ENCODE measurements at regions not wholly inside any gene's neighbourhood (a gene's known extent, or its start where the extent isn't known, plus 50 kb on each side); places are given as distances from the start of the nearest gene placed in this dataset.

GRCh38 chr21:19268686-19269085 lies 865.1 kb upstream of the TMPRSS15 start:
- H3K9me3 ChIP-seq (ENCODE audit: insufficient read depth, low read depth, low read length): no peaks in the 10 kb centered on the region
- no peak overlapping the region for H2BK5ac ChIP-seq (ENCODE audit: low read depth, low read length, poor library complexity)
- H3K4me2 ChIP-seq (ENCODE audit: low read length): no peak overlapping the region
- H2BK120ac ChIP-seq (ENCODE audit: insufficient read depth, low read length, poor library complexity): no peak overlapping the region
- no peak for DNase-seq
- no peak overlapping the region for H4K8ac ChIP-seq (ENCODE audit: low read depth, low read length)
- no peak overlapping the region for H3K9ac ChIP-seq (ENCODE audit: low read length)
- no peaks in the 10 kb centered on the region for H3K27me3 ChIP-seq (ENCODE audit: insufficient read depth, low read length)
- no peaks in the 10 kb centered on the region for H3K4me1 ChIP-seq (ENCODE audit: control insufficient read depth in 1 of 2, insufficient read depth in 2 of 2, low read length in 2 of 2)
- H3K79me1 ChIP-seq (ENCODE audit: low read length): no peaks in the 10 kb centered on the region
- no peak overlapping the region for H3K4ac ChIP-seq (ENCODE audit: low read depth, low read length)
- no peak overlapping the region for H3K4me3 ChIP-seq (ENCODE audit: low read depth, low read length)
- no peaks in the 10 kb centered on the region for H3K36me3 ChIP-seq (ENCODE audit: control insufficient read depth in 1 of 2, insufficient read depth in 2 of 2, low read length in 2 of 2)
- H2AK5ac ChIP-seq (ENCODE audit: low read length): no peak overlapping the region
- H3K23ac ChIP-seq (ENCODE audit: low read length): no peak overlapping the region
- no peak overlapping the region for H4K12ac ChIP-seq (ENCODE audit: low read depth, low read length)
- H3K18ac ChIP-seq (ENCODE audit: low read length): no peak overlapping the region
- no peak overlapping the region for H2AFZ ChIP-seq (ENCODE audit: insufficient read depth, low read length, poor library complexity)
- no peaks in the 10 kb centered on the region for H3K79me2 ChIP-seq (ENCODE audit: control insufficient read depth, insufficient read depth, low read length, poor library complexity)
- H4K91ac ChIP-seq (ENCODE audit: low read depth, low read length): no peak overlapping the region
- no peak overlapping the region for H3K14ac ChIP-seq (ENCODE audit: low read length)
- no CpG with 5 or more reads among the region's 3 CpGs for WGBS (ENCODE audit: extremely low coverage, insufficient coverage, insufficient read length)
- H3K27ac ChIP-seq (ENCODE audit: low read depth, low read length): no peak overlapping the region
- no peak overlapping the region for H2BK12ac ChIP-seq (ENCODE audit: low read length)

- Histone ChIP-seq H3K79me2 (ENCODE audit: control insufficient read depth, insufficient read depth, low read length, poor library complexity) (no peaks in the 10 kb centered on the region), H3K9me3 (ENCODE audit: insufficient read depth, low read depth, low read length) (no peaks in the 10 kb centered on the region), H3K4me1 (ENCODE audit: control insufficient read depth in 1 of 2, insufficient read depth in 2 of 2, low read length in 2 of 2) (no peaks in the 10 kb centered on the region), H3K36me3 (ENCODE audit: control insufficient read depth in 1 of 2, insufficient read depth in 2 of 2, low read length in 2 of 2) (no peaks in the 10 kb centered on the region), H3K27me3 (ENCODE audit: insufficient read depth, low read length) (no peaks in the 10 kb centered on the region), H4K91ac (ENCODE audit: low read depth, low read length) (no peak overlapping the region), H3K18ac (ENCODE audit: low read length) (no peak overlapping the region), H3K27ac (ENCODE audit: low read depth, low read length) (no peak overlapping the region), H2BK5ac (ENCODE audit: low read depth, low read length, poor library complexity) (no peak overlapping the region), H3K79me1 (ENCODE audit: low read length) (no peaks in the 10 kb centered on the region), H3K4ac (ENCODE audit: low read depth, low read length) (no peak overlapping the region), H2AFZ (ENCODE audit: insufficient read depth, low read length, poor library complexity) (no peak overlapping the region), H4K8ac (ENCODE audit: low read depth, low read length) (no peak overlapping the region), H3K23ac (ENCODE audit: low read length) (no peak overlapping the region), H4K12ac (ENCODE audit: low read depth, low read length) (no peak overlapping the region), H3K9ac (ENCODE audit: low read length) (no peak overlapping the region), H2AK5ac (ENCODE audit: low read length) (no peak overlapping the region), H3K14ac (ENCODE audit: low read length) (no peak overlapping the region), H3K4me2 (ENCODE audit: low read length) (no peak overlapping the region), H2BK120ac (ENCODE audit: insufficient read depth, low read length, poor library complexity) (no peak overlapping the region), H2BK12ac (ENCODE audit: low read length) (no peak overlapping the region), H3K4me3 (ENCODE audit: low read depth, low read length) (no peak overlapping the region)
- WGBS (ENCODE audit: extremely low coverage, insufficient coverage, insufficient read length): no CpG with 5 or more reads among the region's 2 CpGs
- no peak for DNase-seq
Measured at GRCh38 chr21:19275065-19275464, 871.5 kb upstream of the TMPRSS15 start.

- no peaks in the 10 kb centered on the region for H3K36me3 ChIP-seq (ENCODE audit: control insufficient read depth in 1 of 2, insufficient read depth in 2 of 2, low read length in 2 of 2)
Measured at GRCh38 chr21:19276665-19277064, 873.1 kb upstream of the TMPRSS15 start.

GRCh38 chr21:19286876-19287275 lies 883.3 kb upstream of the TMPRSS15 start:
- WGBS (ENCODE audit: extremely low coverage, insufficient coverage, insufficient read length): no CpG with 5 or more reads among the region's 2 CpGs

More at GRCh38 chr21:19276665-19277064, 873.1 kb upstream of the TMPRSS15 start:
- Histone ChIP-seq H3K27ac (ENCODE audit: low read depth, low read length) (no peak overlapping the region), H3K79me1 (ENCODE audit: low read length) (no peaks in the 10 kb centered on the region), H2BK120ac (ENCODE audit: insufficient read depth, low read length, poor library complexity) (no peak overlapping the region), H3K27me3 (ENCODE audit: insufficient read depth, low read length) (no peaks in the 10 kb centered on the region), H3K79me2 (ENCODE audit: control insufficient read depth, insufficient read depth, low read length, poor library complexity) (no peaks in the 10 kb centered on the region), H3K4ac (ENCODE audit: low read depth, low read length) (no peak overlapping the region), H4K12ac (ENCODE audit: low read depth, low read length) (no peak overlapping the region), H3K4me1 (ENCODE audit: control insufficient read depth in 1 of 2, insufficient read depth in 2 of 2, low read length in 2 of 2) (no peaks in the 10 kb centered on the region), H3K4me3 (ENCODE audit: low read depth, low read length) (no peak overlapping the region), H4K8ac (ENCODE audit: low read depth, low read length) (no peak overlapping the region), H3K18ac (ENCODE audit: low read length) (no peak overlapping the region), H2BK12ac (ENCODE audit: low read length) (no peak overlapping the region), H4K91ac (ENCODE audit: low read depth, low read length) (no peak overlapping the region), H2BK5ac (ENCODE audit: low read depth, low read length, poor library complexity) (no peak overlapping the region), H2AK5ac (ENCODE audit: low read length) (no peak overlapping the region), H3K4me2 (ENCODE audit: low read length) (no peak overlapping the region), H2AFZ (ENCODE audit: insufficient read depth, low read length, poor library complexity) (no peak overlapping the region), H3K14ac (ENCODE audit: low read length) (no peak overlapping the region), H3K9ac (ENCODE audit: low read length) (no peak overlapping the region), H3K9me3 (ENCODE audit: insufficient read depth, low read depth, low read length) (no peaks in the 10 kb centered on the region), H3K23ac (ENCODE audit: low read length) (no peak overlapping the region)
- no peak for DNase-seq
- no CpG with 5 or more reads among the region's 4 CpGs for WGBS (ENCODE audit: extremely low coverage, insufficient coverage, insufficient read length)

More at GRCh38 chr21:19286876-19287275, 883.3 kb upstream of the TMPRSS15 start:
- Histone ChIP-seq H3K9me3 (ENCODE audit: insufficient read depth, low read depth, low read length) (no peaks in the 10 kb centered on the region), H3K18ac (ENCODE audit: low read length) (no peak overlapping the region), H4K8ac (ENCODE audit: low read depth, low read length) (no peak overlapping the region), H3K27ac (ENCODE audit: low read depth, low read length) (no peak overlapping the region), H3K79me1 (ENCODE audit: low read length) (no peaks in the 10 kb centered on the region), H3K23ac (ENCODE audit: low read length) (no peak overlapping the region), H2BK12ac (ENCODE audit: low read length) (no peak overlapping the region), H3K9ac (ENCODE audit: low read length) (no peak overlapping the region), H2BK120ac (ENCODE audit: insufficient read depth, low read length, poor library complexity) (no peak overlapping the region), H3K4ac (ENCODE audit: low read depth, low read length) (no peak overlapping the region), H3K4me3 (ENCODE audit: low read depth, low read length) (no peak overlapping the region), H3K79me2 (ENCODE audit: control insufficient read depth, insufficient read depth, low read length, poor library complexity) (no peaks in the 10 kb centered on the region), H4K12ac (ENCODE audit: low read depth, low read length) (no peak overlapping the region), H4K91ac (ENCODE audit: low read depth, low read length) (no peak overlapping the region), H3K36me3 (ENCODE audit: control insufficient read depth in 1 of 2, insufficient read depth in 2 of 2, low read length in 2 of 2) (no peaks in the 10 kb centered on the region), H3K4me2 (ENCODE audit: low read length) (no peak overlapping the region), H3K4me1 (ENCODE audit: control insufficient read depth in 1 of 2, insufficient read depth in 2 of 2, low read length in 2 of 2) (no peaks in the 10 kb centered on the region), H3K14ac (ENCODE audit: low read length) (no peak overlapping the region), H2BK5ac (ENCODE audit: low read depth, low read length, poor library complexity) (no peak overlapping the region), H3K27me3 (ENCODE audit: insufficient read depth, low read length) (no peaks in the 10 kb centered on the region), H2AK5ac (ENCODE audit: low read length) (no peak overlapping the region), H2AFZ (ENCODE audit: insufficient read depth, low read length, poor library complexity) (no peak overlapping the region)
- DNase-seq: no peak
